ENCODE measurements at regions not wholly inside any gene's neighbourhood (a gene's known extent, or its start where the extent isn't known, plus 50 kb on each side); places are given as distances from the start of the nearest gene placed in this dataset.
"Not testable (repeated sequence)": the region's sequence is repeated elsewhere in the genome, so short reads cannot be mapped to it uniquely, and the experiment has no call there.

DNA sequence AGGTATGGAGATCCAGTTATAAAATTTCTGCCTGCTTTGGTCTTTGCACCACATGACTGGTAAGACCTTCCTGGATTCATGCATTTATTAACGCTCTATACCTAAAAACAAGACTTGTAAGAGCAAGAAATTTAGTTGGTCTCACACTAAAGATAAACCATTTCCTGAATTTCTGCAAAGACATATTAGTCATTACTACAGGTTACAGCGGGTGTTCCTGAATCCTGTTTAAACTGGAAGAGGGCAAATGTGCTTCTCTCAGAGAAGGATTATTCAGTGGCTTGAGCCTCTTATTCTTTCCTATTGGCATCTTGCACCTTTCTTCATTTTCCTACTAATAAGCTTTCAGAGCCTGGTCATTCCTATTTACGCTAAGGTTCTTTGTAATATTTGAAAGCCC, 397.6 kb upstream of the TENM3 start:
- DNase-seq: no peak

- no peak for DNase-seq
Measured at GRCh38 chr4:181846934-181847333, 396.3 kb upstream of the TENM3 start.

- no peak for DNase-seq
Measured at GRCh38 chr4:181848357-181848756, 394.8 kb upstream of the TENM3 start.

DNA sequence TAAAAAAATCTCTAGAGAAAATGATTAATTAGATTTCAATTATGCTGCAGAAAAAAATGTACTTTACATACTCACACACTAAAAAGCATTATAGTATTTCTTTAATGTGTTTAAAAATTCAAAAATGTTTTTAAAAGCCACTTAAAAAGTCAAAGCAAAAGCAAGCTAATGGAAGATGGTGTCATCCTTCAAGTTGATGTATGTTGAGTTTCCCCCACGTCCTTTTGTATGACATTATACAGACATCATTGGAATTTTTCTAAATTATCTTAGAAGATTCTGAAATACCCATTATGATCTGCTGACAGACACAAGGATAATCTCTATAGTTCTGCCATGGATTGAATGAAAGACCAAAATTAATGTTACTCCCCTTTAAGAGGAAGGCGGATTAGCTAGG, 393.7 kb upstream of the TENM3 start:
- DNase-seq: no peak

- no peak for DNase-seq
Measured at GRCh38 chr4:181853881-181854511, 389.2 kb upstream of the TENM3 start.

- DNase-seq: no peak
Measured at GRCh38 chr4:181855307-181855706, 387.9 kb upstream of the TENM3 start.

DNA sequence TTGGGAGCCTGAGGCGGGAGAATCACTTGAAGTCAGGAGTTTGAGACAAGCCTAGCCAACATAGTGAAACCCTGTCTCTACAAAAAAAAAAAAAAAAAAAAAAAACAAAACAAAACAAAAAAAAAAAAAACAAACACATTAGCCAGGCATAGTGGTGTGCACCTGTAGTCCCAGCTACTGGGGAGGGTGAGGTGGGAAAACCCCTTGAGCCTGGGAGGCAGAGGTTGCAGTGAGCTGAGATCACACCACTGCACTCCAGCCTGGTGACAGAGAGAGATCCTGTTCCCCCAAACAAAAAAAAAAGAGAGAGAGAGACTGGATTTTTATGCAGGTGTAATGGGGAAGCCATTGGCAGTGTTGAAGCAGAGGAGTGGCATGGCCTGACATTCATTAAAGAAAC, 385.7 kb upstream of the TENM3 start:
- DNase-seq: not testable (repeated sequence)

- DNase-seq: peak; percentile 48
Measured at GRCh38 chr4:181858741-181859140, 384.5 kb upstream of the TENM3 start.

DNA sequence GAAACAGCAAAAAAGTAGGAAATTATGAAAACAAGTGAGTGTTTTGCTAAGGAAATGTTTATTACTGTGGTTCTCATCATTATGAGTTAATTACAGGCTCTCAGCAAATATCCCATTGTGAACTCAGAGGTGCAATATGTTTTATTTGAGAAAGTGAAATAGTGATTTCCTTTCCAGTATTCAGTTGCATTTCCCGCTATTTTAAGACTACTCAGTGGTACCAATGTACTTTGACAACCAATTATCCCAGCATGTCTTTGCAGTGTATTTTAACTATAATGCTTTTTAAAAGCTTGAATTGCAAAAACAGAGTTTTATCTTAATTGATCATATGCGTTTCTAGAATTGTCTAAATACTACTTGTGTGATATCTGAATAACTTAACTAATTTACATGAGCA, 383.8 kb upstream of the TENM3 start:
- DNase-seq: no peak

DNA sequence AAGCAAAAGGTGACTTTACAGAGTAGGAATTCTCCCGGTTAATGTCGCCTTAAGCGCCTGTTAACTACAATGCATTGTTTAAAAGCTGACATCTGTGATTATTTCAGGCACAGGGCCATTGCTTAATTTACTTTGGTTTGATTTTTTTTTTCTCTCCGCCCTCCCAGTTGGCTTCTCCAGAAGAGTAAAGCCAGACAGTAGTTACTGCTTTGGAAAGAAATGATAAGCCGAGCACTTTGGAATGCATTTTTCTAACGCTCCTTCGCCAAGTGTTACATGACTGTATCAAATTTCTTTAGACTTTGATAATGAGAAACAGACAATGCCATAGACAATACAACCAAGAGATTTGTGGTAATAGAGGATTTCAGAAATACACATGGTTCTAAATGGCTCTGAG, 383.0 kb upstream of the TENM3 start:
- DNase-seq: peak; percentile 93

DNA sequence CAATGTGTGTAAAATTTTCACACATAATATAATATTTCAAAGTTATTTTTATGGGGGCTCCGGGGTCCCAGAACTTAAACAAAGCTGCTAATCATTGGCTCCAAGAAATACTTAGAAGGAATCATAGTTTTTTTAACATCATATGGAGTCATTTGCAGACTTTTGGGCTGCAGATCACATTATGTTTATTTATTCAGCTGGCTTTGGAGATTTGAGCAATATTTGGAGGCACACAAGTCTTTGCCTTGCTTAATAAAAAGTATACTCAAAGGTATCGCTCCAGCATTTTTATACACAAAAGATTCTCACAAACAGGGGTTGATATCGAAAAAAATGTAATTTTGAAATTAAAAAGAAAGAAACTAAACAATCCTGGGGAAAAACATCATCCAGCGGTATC, 382.5 kb upstream of the TENM3 start:
- DNase-seq: no peak

DNA sequence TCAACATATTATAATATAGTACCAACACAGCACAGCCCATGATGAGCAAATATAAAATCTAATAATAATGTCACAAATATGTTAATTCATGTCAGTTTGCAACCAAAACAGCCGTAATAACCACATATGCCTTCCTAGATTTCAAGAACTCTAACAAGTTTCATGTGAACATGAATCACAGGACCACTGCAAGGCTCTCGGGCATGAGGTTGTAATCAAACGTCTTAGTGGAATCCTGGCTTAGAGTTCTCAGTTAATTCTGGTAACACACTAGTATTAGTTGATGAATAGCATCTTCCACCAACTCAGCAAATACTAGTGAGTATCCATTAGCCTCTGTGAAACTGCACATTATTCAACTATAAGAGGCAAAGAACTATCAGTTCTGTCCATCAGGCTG, 379.3 kb upstream of the TENM3 start:
- peak; percentile 71 for DNase-seq

GRCh38 chr4:181870326-181870725, 372.9 kb upstream of the TENM3 start:
- DNase-seq: peak; percentile 63

GRCh38 chr4:181874602-181875001, 368.6 kb upstream of the TENM3 start:
- DNase-seq: no peak

DNA sequence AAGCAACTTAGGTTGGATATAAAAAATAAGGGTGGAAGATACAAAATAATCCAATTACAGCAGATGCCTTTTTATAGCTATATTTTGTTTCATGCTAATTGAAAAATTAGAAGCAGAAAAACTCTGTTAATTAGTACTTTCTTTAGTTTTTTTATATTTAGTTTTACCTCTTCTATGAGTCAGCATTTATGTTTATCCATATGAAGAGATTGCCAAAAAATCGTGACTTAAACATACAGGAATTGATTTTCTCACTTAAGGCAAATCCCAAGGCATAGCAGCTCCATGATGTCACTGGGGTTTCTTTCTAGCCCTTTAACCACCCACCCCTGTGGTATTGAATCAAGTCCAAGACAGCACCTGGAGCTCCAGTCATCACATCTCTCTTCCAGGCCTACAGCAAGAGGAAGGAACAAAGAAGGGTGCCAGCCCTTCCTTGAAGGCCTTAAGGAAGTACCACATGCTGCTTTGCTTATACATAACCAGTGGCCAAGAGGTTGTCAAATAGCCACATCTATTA, 365.8 kb upstream of the TENM3 start:
- peak; percentile 78 for DNase-seq

GRCh38 chr4:181890031-181890430, 353.2 kb upstream of the TENM3 start:
- DNase-seq: no peak

- peak; percentile 20 for DNase-seq
Measured at GRCh38 chr4:181890911-181891310, 352.3 kb upstream of the TENM3 start.

- peak; percentile 70 for DNase-seq
Measured at GRCh38 chr4:181896614-181897013, 346.6 kb upstream of the TENM3 start.

GRCh38 chr4:181897935-181898334, 345.3 kb upstream of the TENM3 start:
- peak; percentile 75 for DNase-seq

DNA sequence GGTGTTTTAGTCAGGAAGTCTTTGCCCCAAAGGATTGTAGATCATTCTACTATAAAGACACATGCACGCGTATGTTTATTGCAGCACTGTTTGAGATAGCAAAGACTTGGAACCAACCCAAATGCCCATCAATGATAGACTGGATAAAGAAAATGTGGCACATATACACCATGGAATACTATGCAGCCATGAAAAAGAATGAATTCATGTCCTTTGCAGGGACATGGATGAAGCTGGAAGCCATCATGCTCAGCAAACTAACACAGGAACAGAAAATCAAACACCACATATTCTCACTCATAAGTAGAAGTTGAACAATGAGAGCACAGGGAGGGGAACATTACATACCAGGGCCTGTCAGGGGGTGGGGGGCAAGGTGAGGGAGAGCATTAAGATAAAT, 340.8 kb upstream of the TENM3 start:
- not testable (repeated sequence) for DNase-seq

DNA sequence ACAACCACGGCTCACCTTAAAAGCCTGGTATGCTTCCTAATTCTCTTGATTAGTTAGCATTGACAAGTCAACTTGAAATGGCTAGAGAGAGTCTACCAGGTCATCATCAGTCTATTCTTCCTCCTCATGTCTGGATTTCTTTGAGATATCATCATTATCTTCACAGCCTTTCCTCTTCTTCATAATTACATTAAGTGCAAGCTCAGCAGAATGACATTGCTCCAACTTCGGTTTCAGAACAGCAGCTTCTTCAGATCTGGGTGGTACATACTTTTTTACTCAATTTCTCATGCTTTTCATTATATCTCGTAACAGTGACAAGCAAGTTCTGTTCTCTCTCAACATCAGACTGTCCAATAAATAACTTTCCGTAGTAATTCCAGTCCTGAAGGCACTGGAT, 337.5 kb upstream of the TENM3 start:
- DNase-seq: no peak

DNA sequence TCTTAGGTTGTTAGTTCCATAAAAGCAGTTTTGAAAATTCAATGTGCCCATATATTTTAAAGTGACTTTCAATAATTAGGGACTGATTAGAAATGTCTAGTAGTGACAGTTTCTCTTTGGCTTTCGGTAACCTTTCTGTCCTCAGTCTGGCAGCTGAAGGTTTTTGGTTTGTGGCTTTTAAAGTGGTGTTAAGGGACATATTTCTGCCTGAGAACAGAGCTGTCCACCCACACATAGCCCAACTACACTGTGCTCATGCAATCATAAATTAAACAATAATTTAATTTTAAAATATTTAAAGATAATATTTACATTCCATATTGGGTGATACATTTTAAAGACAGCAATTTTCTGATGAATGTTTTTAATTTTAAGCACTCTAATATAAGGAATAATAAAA, 335.0 kb upstream of the TENM3 start:
- no peak for DNase-seq

- peak; percentile 81 for DNase-seq
Measured at GRCh38 chr4:181909368-181909767, 333.8 kb upstream of the TENM3 start.

DNA sequence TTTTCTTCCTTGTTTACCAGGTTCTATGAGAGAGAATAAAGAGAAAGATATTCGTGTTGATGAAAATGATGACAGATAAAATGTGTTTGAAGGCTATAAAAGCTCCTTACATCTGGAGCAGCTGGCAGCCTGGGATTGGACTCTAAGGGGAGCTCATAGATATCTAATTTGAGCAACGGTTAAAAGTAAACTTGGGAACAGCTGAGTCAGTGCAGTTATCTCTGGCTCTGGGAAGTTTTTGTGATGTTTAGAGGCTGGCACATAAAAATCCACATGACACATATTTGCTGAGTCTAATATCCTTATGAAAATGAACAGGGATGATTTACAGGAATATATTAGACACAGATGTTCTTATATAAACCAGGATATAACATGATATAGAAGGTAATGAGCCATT, 331.8 kb upstream of the TENM3 start:
- DNase-seq: peak; percentile 53

GRCh38 chr4:181933471-181933870, 309.7 kb upstream of the TENM3 start:
- no peak for DNase-seq
